Fibroblast of lung (primary cell): ENCODE measurements at regions not wholly inside any gene's neighbourhood (a gene's known extent, or its start where the extent isn't known, plus 50 kb on each side); places are given as distances from the start of the nearest gene placed in this dataset.

Source experiments
- DNase-seq, 2 donors: peaks; one replicate each; pipeline versions ENCODE4 v3.0.0 to v3.0.0-alpha.2; 2010; ENCODE audit warnings: low read depth in 2 of 2
- H2AFZ ChIP-seq: 2 replicates; pipeline ENCODE4 v1.5.1; 2012; ENCODE audit warnings: low read length, control low read depth, inconsistent platforms
- H3K27ac ChIP-seq: 2 replicates; pipeline ENCODE4 v1.5.1; 2011; ENCODE audit warnings: low read length, control low read depth; ENCODE audit not compliant: insufficient read depth
- H3K27me3 ChIP-seq: 2 replicates; pipeline ENCODE4 v1.5.1; 2011; ENCODE audit warnings: mild to moderate bottlenecking, low read length; ENCODE audit not compliant: control insufficient read depth, insufficient read depth
- H3K36me3 ChIP-seq: 2 replicates; pipeline ENCODE4 v1.5.1; 2011; ENCODE audit warnings: low read length; ENCODE audit not compliant: control insufficient read depth, insufficient read depth
- H3K4me1 ChIP-seq: 2 replicates; pipeline ENCODE4 v1.5.1; 2011; ENCODE audit warnings: low read length; ENCODE audit not compliant: control insufficient read depth, insufficient read depth; ENCODE audit errors: extremely low read depth
- H3K4me2 ChIP-seq: 2 replicates; pipeline ENCODE4 v1.5.1; 2011; ENCODE audit warnings: low read length, control low read depth; ENCODE audit not compliant: insufficient read depth; ENCODE audit errors: extremely low read depth
- H3K4me3 ChIP-seq, 4 experiments: fragments of 200-600 bp in 1 of 4; sonication (generic) in 1 of 4; replicated peaks in 1 of 4; 2 replicates each; pipeline ENCODE4 v1.5.1; 2011 to 2016; ENCODE audit warnings: low read length in 4 of 4, low read depth in 3 of 4, mild to moderate bottlenecking in 3 of 4, control low read depth in 2 of 4, inconsistent platforms in 1 of 4, mixed read lengths in 1 of 4; ENCODE audit not compliant: insufficient read depth in 1 of 4; ENCODE audit errors: control extremely low read depth in 1 of 4
- H3K79me2 ChIP-seq: 2 replicates; pipeline ENCODE4 v1.5.1; 2012; ENCODE audit warnings: mild to moderate bottlenecking, low read length, inconsistent platforms; ENCODE audit not compliant: control insufficient read depth, insufficient read depth
- H3K9ac ChIP-seq: 2 replicates; pipeline ENCODE4 v1.5.1; 2011; ENCODE audit warnings: mild to moderate bottlenecking, low read length, control low read depth; ENCODE audit not compliant: insufficient read depth
- H3K9me3 ChIP-seq: 2 replicates; pipeline ENCODE4 v1.5.1; 2012; ENCODE audit warnings: low read depth, low read length; ENCODE audit not compliant: control insufficient read depth, insufficient read depth
- H4K20me1 ChIP-seq: 2 replicates; pipeline ENCODE4 v1.5.1; 2011; ENCODE audit warnings: low read length; ENCODE audit not compliant: control insufficient read depth, insufficient read depth; ENCODE audit errors: extremely low read depth
- EZH2 ChIP-seq: IDR thresholded peaks from 2 replicates; pipeline ENCODE4 v1.5.1; 2012; ENCODE audit warnings: low read length, control low read depth, mild to moderate bottlenecking; ENCODE audit errors: missing control alignments
- TF ChIP-seq, protein P1 (sequence below), 2 donors: IDR thresholded peaks in 1 of 2; conservative IDR thresholded peaks in 1 of 2; 1 replicate in 1 of 2; 2 replicates in 1 of 2; pipeline ENCODE4 v1.5.1; 2011 to 2012; ENCODE audit warnings: low read length in 2 of 2, control low read depth in 1 of 2, inconsistent platforms in 1 of 2, low read depth in 1 of 2, mild to moderate bottlenecking in 1 of 2

DNA sequence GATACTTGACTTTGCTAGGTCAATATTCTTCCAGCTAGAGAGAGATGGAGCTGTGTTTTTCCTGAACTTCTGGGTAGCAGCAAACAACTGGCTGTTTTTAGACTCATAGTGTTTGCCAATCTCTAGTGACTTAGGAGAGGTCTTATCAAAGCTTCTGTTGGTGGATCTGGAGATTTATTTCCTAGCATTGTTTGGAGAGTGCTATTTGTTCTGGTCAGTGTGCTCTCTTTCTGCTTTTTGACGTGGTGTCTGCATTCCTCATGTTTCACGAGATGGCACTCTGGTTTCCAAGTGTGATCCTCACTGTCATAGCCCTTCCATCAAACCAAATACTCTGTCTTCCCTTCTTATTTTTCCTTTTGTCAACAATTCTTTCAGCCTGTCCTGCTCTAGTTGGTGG lies 88.6 kb upstream of the DAZL start:
- Histone ChIP-seq H3K79me2 (no peaks in the 10 kb centered on the region), H2AFZ (no peak overlapping the region), H3K27me3 (no peaks in the 10 kb centered on the region), H3K36me3 (no peaks in the 10 kb centered on the region), H3K9me3 (no peaks in the 10 kb centered on the region), H3K4me1 (no peaks in the 10 kb centered on the region), H3K4me2 (no peak overlapping the region), H4K20me1 (no peaks in the 10 kb centered on the region), H3K27ac (no peak overlapping the region), H3K9ac (no peak overlapping the region), H3K4me3 (no peak overlapping the region)
- no peak for DNase-seq
- TF ChIP-seq EZH2: no peak
- TF ChIP-seq, protein P1, sequence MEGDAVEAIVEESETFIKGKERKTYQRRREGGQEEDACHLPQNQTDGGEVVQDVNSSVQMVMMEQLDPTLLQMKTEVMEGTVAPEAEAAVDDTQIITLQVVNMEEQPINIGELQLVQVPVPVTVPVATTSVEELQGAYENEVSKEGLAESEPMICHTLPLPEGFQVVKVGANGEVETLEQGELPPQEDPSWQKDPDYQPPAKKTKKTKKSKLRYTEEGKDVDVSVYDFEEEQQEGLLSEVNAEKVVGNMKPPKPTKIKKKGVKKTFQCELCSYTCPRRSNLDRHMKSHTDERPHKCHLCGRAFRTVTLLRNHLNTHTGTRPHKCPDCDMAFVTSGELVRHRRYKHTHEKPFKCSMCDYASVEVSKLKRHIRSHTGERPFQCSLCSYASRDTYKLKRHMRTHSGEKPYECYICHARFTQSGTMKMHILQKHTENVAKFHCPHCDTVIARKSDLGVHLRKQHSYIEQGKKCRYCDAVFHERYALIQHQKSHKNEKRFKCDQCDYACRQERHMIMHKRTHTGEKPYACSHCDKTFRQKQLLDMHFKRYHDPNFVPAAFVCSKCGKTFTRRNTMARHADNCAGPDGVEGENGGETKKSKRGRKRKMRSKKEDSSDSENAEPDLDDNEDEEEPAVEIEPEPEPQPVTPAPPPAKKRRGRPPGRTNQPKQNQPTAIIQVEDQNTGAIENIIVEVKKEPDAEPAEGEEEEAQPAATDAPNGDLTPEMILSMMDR (conservative IDR thresholded peaks at IDR 0.05 in 1 of 2, IDR thresholded peaks at IDR 0.05 in 1 of 2; ENCODE audit: low read depth in 1 of 2, low read length in 2 of 2): no peak

DNA sequence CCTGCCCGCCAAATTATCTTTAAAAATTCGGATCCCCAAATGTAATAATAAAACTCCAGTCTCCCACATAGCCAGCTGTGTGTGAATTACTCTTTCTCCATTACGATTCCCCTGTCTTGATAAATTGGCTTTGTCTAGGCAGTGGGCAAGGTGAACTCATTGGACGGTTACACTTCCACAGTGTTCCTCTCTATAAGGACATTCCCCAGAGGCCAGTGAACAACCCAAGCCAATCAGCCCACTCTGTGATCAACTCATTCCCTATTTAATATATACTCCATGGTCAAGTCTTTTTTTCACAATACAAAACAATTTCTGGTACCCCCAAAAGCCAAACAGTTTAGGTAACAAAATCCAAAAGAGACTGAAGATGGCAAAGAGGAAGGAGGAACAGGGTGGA lies 90.5 kb upstream of the DAZL start:
- Histone ChIP-seq H3K9me3 (no peaks in the 10 kb centered on the region), H3K4me2 (no peak overlapping the region), H3K36me3 (no peaks in the 10 kb centered on the region), H3K27me3 (no peaks in the 10 kb centered on the region), H3K4me3 (no peak overlapping the region), H3K79me2 (no peaks in the 10 kb centered on the region), H3K27ac (no peak overlapping the region), H2AFZ (no peak overlapping the region), H4K20me1 (no peaks in the 10 kb centered on the region), H3K9ac (no peak overlapping the region), H3K4me1 (no peaks in the 10 kb centered on the region)
- DNase-seq: no peak
- TF ChIP-seq EZH2: no peak
- TF ChIP-seq, protein P1 (conservative IDR thresholded peaks at IDR 0.05 in 1 of 2, IDR thresholded peaks at IDR 0.05 in 1 of 2; ENCODE audit: low read depth in 1 of 2, low read length in 2 of 2): no peak

DNA sequence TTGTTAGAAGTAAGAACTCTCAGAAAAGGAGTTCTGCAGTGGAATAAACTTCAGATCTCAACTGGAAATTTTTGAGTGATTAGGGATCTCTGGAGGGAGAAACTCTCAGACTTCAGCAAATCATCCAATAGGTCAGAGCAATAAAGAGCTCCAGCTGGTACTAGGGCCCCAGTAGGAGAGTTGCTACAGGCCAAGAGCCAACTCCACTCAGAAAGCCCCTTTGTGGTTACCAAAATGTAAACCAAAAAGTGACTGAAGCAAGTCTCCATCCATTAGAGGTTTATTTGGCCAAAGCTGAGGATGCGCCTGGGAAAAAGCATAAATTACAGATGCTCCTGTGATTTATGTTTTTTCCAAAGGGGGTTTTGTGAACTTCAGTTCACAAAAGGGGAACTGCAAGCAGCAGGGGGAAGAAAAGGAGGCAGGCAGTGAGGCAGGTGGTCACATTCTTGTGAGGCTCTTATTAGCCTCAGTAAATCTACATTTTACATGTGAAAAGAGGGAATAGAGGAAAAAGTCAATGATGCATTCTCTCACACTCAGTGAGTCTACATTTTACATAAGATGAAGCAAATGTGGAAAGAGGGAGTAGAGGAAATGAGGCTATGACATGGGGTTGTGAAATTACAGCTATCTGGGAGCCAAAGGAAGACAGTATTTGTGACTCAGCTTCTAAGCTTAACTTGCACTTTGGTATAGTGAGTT lies 92.4 kb upstream of the DAZL start:
- Histone ChIP-seq H3K27ac (no peak overlapping the region), H3K79me2 (no peaks in the 10 kb centered on the region), H3K4me2 (no peak overlapping the region), H3K27me3 (no peaks in the 10 kb centered on the region), H3K4me1 (no peaks in the 10 kb centered on the region), H4K20me1 (no peaks in the 10 kb centered on the region), H3K9ac (no peak overlapping the region), H3K36me3 (no peaks in the 10 kb centered on the region), H2AFZ (no peak overlapping the region), H3K9me3 (no peaks in the 10 kb centered on the region), H3K4me3 (no peak overlapping the region)
- TF ChIP-seq EZH2: no peak
- TF ChIP-seq, protein P1 (conservative IDR thresholded peaks at IDR 0.05 in 1 of 2, IDR thresholded peaks at IDR 0.05 in 1 of 2; ENCODE audit: low read depth in 1 of 2, low read length in 2 of 2): no peak
- peak; percentile 14 to 44 for DNase-seq
